PC-3 (cell line): ENCODE measurements at regions not wholly inside any gene's neighbourhood (a gene's known extent, or its start where the extent isn't known, plus 50 kb on each side); places are given as distances from the start of the nearest gene placed in this dataset.

ENCODE experiments used
- ATAC-seq: fragments of 200-7000 bp; cut with Tn5 transposase; 2 replicates; pipeline ENCODE4 v1.9.1; 2020; ENCODE audit warnings: mild to moderate bottlenecking, moderate library complexity
- BruUV-seq: library from RNA; stranded (reverse); fragments of 400-500 nt; replicated peaks from 2 replicates; lab custom pipeline; 2021; lab: Mats Ljungman, UMichigan
- CTCF ChIA-PET: fragments of 300-600 bp; sonication (Branson Sonifier 250); formaldehyde crosslinking; loops from one replicate; lab custom pipeline; 2022; ENCODE audit warnings: antibody characterized with exemption; lab: Charles Lee
- POLR2A ChIA-PET: fragments of 300-600 bp; sonication (Branson Sonifier 250); formaldehyde crosslinking; loops from one replicate; lab custom pipeline; 2022; ENCODE audit warnings: antibody characterized with exemption; ENCODE audit not compliant: unreplicated experiment; lab: Charles Lee
- DNase-seq: peaks from one replicate; pipeline ENCODE4 v3.0.0-alpha.2; 2015
- H2AFZ ChIP-seq: fragments of 300-600 bp; sonication (generic); 2 replicates; pipeline ENCODE4 v1.6.0; 2016; ENCODE audit warnings: antibody characterized with exemption, low read length
- H3F3A ChIP-seq: fragments of 300-600 bp; sonication (generic); one replicate; pipeline ENCODE4 v1.6.0; 2017; ENCODE audit warnings: antibody characterized with exemption, low read length, control low read depth, mild to moderate bottlenecking; ENCODE audit not compliant: unreplicated experiment
- H3K27ac ChIP-seq: fragments of 300-600 bp; sonication (generic); 2 replicates; pipeline ENCODE4 v1.5.1; 2016; ENCODE audit warnings: mild to moderate bottlenecking, low read length
- H3K27me3 ChIP-seq: fragments of 300-600 bp; sonication (generic); 2 replicates; pipeline ENCODE4 v1.6.1; 2016; ENCODE audit warnings: low read length, mixed read lengths
- H3K36me3 ChIP-seq: fragments of 300-600 bp; sonication (generic); 2 replicates; pipeline ENCODE4 v1.6.1; 2016; ENCODE audit warnings: low read depth, mixed run types, low read length, mixed read lengths
- H3K4me1 ChIP-seq: fragments of 300-600 bp; sonication (generic); 2 replicates; pipeline ENCODE4 v1.5.1; 2016; ENCODE audit warnings: low read length; ENCODE audit not compliant: insufficient read depth
- H3K4me2 ChIP-seq: fragments of 300-600 bp; sonication (generic); 2 replicates; pipeline ENCODE4 v1.6.0; 2016; ENCODE audit warnings: low read length
- H3K4me3 ChIP-seq: fragments of 300-600 bp; sonication (generic); 2 replicates; pipeline ENCODE4 v1.5.1; 2016; ENCODE audit warnings: mild to moderate bottlenecking, low read length, mixed read lengths
- H3K79me2 ChIP-seq: fragments of 300-600 bp; sonication (generic); 2 replicates; pipeline ENCODE4 v1.6.1; 2017; ENCODE audit warnings: low read length, mixed read lengths
- H3K9ac ChIP-seq: fragments of 300-600 bp; sonication (generic); 2 replicates; pipeline ENCODE4 v1.6.0; 2016; ENCODE audit warnings: mild to moderate bottlenecking, low read length
- H3K9me2 ChIP-seq: fragments of 300-600 bp; sonication (generic); replicated peaks from 2 replicates; pipeline ENCODE4 v1.6.1; 2016; ENCODE audit warnings: mixed run types, low read length, mixed read lengths
- H3K9me3 ChIP-seq: fragments of 300-600 bp; sonication (generic); 2 replicates; pipeline ENCODE4 v1.6.1; 2016; ENCODE audit warnings: low read length, mixed read lengths
- H4K20me1 ChIP-seq: fragments of 300-600 bp; sonication (generic); 2 replicates; pipeline ENCODE4 v1.6.1; 2016; ENCODE audit warnings: low read length, mixed read lengths
- CTCF ChIP-seq: fragments of 300-600 bp; sonication (generic); conservative IDR thresholded peaks from 2 replicates; pipeline ENCODE4 v1.5.1; 2017; ENCODE audit warnings: antibody characterized with exemption, low read depth, mild to moderate bottlenecking, low read length
- EZH2 ChIP-seq: fragments of 300-600 bp; sonication (generic); IDR thresholded peaks from one replicate; pipeline ENCODE4 v1.6.1; 2017; ENCODE audit warnings: antibody characterized with exemption, mild to moderate bottlenecking, low read length; ENCODE audit not compliant: unreplicated experiment
- EZH2phosphoT487 ChIP-seq: fragments of 300-600 bp; sonication (generic); IDR thresholded peaks from 2 replicates; pipeline ENCODE4 v1.6.1; 2018; ENCODE audit warnings: mild to moderate bottlenecking, antibody characterized with exemption, low read length, borderline replicate concordance
- intact Hi-C: fragments of 100-400 bp; cut with micrococcal nuclease; formaldehyde crosslinking; loops from 2 replicates; pipeline ENCODE4 v1.9.0; 2023

GRCh38 chr11:45386972-45387371 lies 100.8 kb upstream of the SYT13 start:
- no TSS peak for BruUV-seq
- TF ChIP-seq EZH2 = no peak
- no peak for TF ChIP-seq EZH2phosphoT487
- TF ChIP-seq CTCF = no peak
- POLR2A ChIA-PET = no interaction called here

GRCh38 chr11:45385844-45386243 lies 99.7 kb upstream of the SYT13 start:
- Histone ChIP-seq H3K9me2 (no peaks in the 10 kb centered on the region), H4K20me1 (no peaks in the 10 kb centered on the region), H3K4me3 (no peak overlapping the region), H3F3A (no peaks in the 10 kb centered on the region), H3K9ac (no peak overlapping the region), H3K27me3 (peaks cover 30% of the 10 kb centered on the region), H3K4me2 (no peak overlapping the region), H3K9me3 (no peaks in the 10 kb centered on the region), H3K36me3 (no peaks in the 10 kb centered on the region), H3K4me1 (no peaks in the 10 kb centered on the region), H2AFZ (no peak overlapping the region), H3K27ac (no peak overlapping the region), H3K79me2 (no peaks in the 10 kb centered on the region)
- no peak for TF ChIP-seq EZH2
- TF ChIP-seq EZH2phosphoT487 = no peak
- TF ChIP-seq CTCF = no peak
- ATAC-seq (no peak), DNase-seq (no peak)
- intact Hi-C loops = no loop called here
- POLR2A ChIA-PET = no interaction called here
- BruUV-seq = no TSS peak
- CTCF ChIA-PET = no interaction called here

More at GRCh38 chr11:45386972-45387371, 100.8 kb upstream of the SYT13 start:
- H4K20me1 ChIP-seq = no peaks in the 10 kb centered on the region
- CTCF ChIA-PET = no interaction called here
- no peak overlapping the region for H3K4me3 ChIP-seq
- H3K27me3 ChIP-seq = peaks cover 40% of the 10 kb centered on the region
- DNase-seq (no peak), ATAC-seq (no peak)
- H3K4me1 ChIP-seq = no peaks in the 10 kb centered on the region
- H3K4me2 ChIP-seq = no peak overlapping the region
- H2AFZ ChIP-seq = no peak overlapping the region
- no peaks in the 10 kb centered on the region for H3F3A ChIP-seq
- H3K9me2 ChIP-seq = no peaks in the 10 kb centered on the region
- no peaks in the 10 kb centered on the region for H3K36me3 ChIP-seq
- intact Hi-C loops = no loop called here
- no peaks in the 10 kb centered on the region for H3K79me2 ChIP-seq
- no peak overlapping the region for H3K27ac ChIP-seq
- no peak overlapping the region for H3K9ac ChIP-seq
- no peaks in the 10 kb centered on the region for H3K9me3 ChIP-seq

GRCh38 chr11:45385423-45385822 lies 99.3 kb upstream of the SYT13 start:
- H3K9ac ChIP-seq = no peak overlapping the region
- H3F3A ChIP-seq = no peaks in the 10 kb centered on the region
- H4K20me1 ChIP-seq = no peaks in the 10 kb centered on the region
- H3K9me3 ChIP-seq = no peaks in the 10 kb centered on the region
- no peaks in the 10 kb centered on the region for H3K36me3 ChIP-seq
- ChIA-PET POLR2A (no interaction called here), CTCF (no interaction called here)
- H3K4me3 ChIP-seq = no peak overlapping the region
- no peak overlapping the region for H2AFZ ChIP-seq
- no TSS peak for BruUV-seq
- H3K9me2 ChIP-seq = no peaks in the 10 kb centered on the region
- intact Hi-C loops = no loop called here
- no peak overlapping the region for H3K4me2 ChIP-seq
- no peak for TF ChIP-seq CTCF
- no peak for TF ChIP-seq EZH2
- TF ChIP-seq EZH2phosphoT487 = no peak
- DNase-seq (no peak), ATAC-seq (no peak)
- H3K79me2 ChIP-seq = no peaks in the 10 kb centered on the region
- H3K27me3 ChIP-seq = peaks cover 25% of the 10 kb centered on the region
- H3K4me1 ChIP-seq = no peaks in the 10 kb centered on the region
- H3K27ac ChIP-seq = no peak overlapping the region
